ENCODE measurements at regions not wholly inside any gene's neighbourhood (a gene's known extent, or its start where the extent isn't known, plus 50 kb on each side); places are given as distances from the start of the nearest gene placed in this dataset.

DNA sequence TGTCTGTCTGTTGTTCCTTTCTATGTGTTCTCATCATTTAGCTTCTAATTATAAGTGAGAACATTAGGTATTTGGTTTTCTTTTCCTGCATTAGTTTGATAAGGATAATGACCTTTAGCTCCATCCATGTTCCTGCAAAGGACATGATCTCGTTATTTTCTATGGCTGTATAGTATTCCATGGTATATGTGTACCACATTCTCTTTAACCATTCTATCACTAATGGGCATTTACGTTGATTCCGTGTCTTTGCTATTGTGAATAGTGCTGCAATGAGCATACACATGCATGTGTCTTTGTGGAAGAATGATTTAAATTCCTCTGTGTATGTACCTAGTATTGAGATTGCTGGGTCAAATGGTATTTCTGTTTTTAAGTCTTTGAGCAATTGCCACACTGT is 1799.7 kb downstream of the SLITRK5 start:
- Histone ChIP-seq H3K36me3 (ENCODE audit: control insufficient read depth in 2 of 2, insufficient read depth in 1 of 2, low read length in 2 of 2) (no peaks in the 10 kb centered on the region), H3K9me3 (ENCODE audit: control insufficient read depth, insufficient read depth, low read depth, low read length) (no peaks in the 10 kb centered on the region), H3K27ac (ENCODE audit: extremely low read depth, low read depth, low read length) (no peak overlapping the region), H3K4me3 (ENCODE audit: low read depth, low read length) (no peak overlapping the region), H3K4me1 (ENCODE audit: control insufficient read depth, insufficient read depth, low read length) (no peaks in the 10 kb centered on the region)
- no peak for TF ChIP-seq ZNF626 (tag by site-specific recombination; IDR thresholded peaks at IDR 0.05)
- no peak for TF ChIP-seq KLF9 (tag by site-specific recombination; IDR thresholded peaks at IDR 0.05; ENCODE audit: low read depth)
- ChIA-PET POLR2A (no interaction called here), CTCF (no interaction called here)

DNA sequence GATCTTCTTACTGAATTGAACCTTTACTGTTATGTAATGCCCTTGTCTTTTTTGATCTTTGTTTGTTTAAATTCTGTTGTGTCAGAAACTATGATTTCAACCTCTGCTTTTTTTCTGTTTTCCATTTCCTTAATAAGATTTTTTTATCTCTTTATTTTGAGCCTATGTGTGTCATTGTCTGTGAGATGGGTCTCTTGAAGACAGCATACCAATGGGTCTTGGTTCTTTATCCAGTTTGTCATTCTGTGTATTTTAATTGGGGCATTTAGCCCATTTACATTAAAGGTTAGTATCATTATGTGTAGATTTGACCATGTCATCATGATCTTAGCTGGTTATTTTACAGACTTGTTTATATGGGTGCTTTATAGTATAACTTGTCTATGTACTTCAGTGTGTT is 1803.3 kb downstream of the SLITRK5 start:
- ChIA-PET CTCF (no interaction called here), POLR2A (no interaction called here)
- no peak overlapping the region for H3K4me3 ChIP-seq (ENCODE audit: low read depth, low read length)
- no peaks in the 10 kb centered on the region for H3K9me3 ChIP-seq (ENCODE audit: control insufficient read depth, insufficient read depth, low read depth, low read length)
- TF ChIP-seq, protein P1, sequence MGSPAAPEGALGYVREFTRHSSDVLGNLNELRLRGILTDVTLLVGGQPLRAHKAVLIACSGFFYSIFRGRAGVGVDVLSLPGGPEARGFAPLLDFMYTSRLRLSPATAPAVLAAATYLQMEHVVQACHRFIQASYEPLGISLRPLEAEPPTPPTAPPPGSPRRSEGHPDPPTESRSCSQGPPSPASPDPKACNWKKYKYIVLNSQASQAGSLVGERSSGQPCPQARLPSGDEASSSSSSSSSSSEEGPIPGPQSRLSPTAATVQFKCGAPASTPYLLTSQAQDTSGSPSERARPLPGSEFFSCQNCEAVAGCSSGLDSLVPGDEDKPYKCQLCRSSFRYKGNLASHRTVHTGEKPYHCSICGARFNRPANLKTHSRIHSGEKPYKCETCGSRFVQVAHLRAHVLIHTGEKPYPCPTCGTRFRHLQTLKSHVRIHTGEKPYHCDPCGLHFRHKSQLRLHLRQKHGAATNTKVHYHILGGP (tag by site-specific recombination; IDR thresholded peaks at IDR 0.05): no peak
- no peak for TF ChIP-seq ZFP37 (tag by site-specific recombination; IDR thresholded peaks at IDR 0.05)
- TF ChIP-seq ZNF391 (tag by site-specific recombination; IDR thresholded peaks at IDR 0.05; ENCODE audit: borderline replicate concordance, low read depth): no peak
- peak; percentile 97 for TF ChIP-seq SETDB1 (IDR thresholded peaks at IDR 0.05; ENCODE audit: insufficient read length, low read length)
- TF ChIP-seq TRIM28 (IDR thresholded peaks at IDR 0.05; ENCODE audit: borderline replicate concordance, low read length): peak; percentile 68; the same call in 1 of the 2 replicates
- TF ChIP-seq, protein P2, sequence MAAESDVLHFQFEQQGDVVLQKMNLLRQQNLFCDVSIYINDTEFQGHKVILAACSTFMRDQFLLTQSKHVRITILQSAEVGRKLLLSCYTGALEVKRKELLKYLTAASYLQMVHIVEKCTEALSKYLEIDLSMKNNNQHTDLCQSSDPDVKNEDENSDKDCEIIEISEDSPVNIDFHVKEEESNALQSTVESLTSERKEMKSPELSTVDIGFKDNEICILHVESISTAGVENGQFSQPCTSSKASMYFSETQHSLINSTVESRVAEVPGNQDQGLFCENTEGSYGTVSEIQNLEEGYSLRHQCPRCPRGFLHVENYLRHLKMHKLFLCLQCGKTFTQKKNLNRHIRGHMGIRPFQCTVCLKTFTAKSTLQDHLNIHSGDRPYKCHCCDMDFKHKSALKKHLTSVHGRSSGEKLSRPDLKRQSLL (tag by site-specific recombination; IDR thresholded peaks at IDR 0.05): no peak
- no peak for TF ChIP-seq HOXD13 (CRISPR knock-in tag; IDR thresholded peaks at IDR 0.05; ENCODE audit: borderline replicate concordance)
- no peak for TF ChIP-seq FEZF1 (tag by site-specific recombination; IDR thresholded peaks at IDR 0.05)
- TF ChIP-seq, protein P3, sequence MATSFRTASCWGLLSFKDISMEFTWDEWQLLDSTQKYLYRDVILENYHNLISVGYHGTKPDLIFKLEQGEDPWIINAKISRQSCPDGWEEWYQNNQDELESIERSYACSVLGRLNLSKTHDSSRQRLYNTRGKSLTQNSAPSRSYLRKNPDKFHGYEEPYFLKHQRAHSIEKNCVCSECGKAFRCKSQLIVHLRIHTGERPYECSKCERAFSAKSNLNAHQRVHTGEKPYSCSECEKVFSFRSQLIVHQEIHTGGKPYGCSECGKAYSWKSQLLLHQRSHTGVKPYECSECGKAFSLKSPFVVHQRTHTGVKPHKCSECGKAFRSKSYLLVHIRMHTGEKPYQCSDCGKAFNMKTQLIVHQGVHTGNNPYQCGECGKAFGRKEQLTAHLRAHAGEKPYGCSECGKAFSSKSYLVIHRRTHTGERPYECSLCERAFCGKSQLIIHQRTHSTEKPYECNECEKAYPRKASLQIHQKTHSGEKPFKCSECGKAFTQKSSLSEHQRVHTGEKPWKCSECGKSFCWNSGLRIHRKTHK (tag by site-specific recombination; IDR thresholded peaks at IDR 0.05): no peak
- H3K36me3 ChIP-seq (ENCODE audit: control insufficient read depth in 2 of 2, insufficient read depth in 1 of 2, low read length in 2 of 2): no peaks in the 10 kb centered on the region
- H3K4me1 ChIP-seq (ENCODE audit: control insufficient read depth, insufficient read depth, low read length): no peaks in the 10 kb centered on the region
- no peak overlapping the region for H3K27ac ChIP-seq (ENCODE audit: extremely low read depth, low read depth, low read length)

DNA sequence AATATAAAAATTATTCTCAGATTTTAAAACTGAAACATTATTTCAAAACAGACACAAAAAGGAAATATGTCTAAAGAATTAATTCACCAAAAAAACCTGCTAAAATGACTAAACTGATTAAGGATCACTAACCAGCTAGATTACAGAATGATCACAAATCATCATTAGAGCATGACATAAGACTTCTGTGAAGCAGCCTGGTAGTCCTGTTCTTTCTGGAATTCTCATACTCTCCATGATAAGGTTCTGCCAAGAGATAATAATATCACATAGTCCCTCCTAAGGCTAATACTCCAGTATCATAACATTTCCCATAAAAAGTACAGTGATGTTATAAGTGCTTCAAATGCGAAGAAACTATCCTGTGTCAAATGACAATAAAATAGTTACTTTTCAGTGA is 1814.9 kb downstream of the SLITRK5 start:
- no peak overlapping the region for H3K27ac ChIP-seq (ENCODE audit: extremely low read depth, low read depth, low read length)
- H3K36me3 ChIP-seq (ENCODE audit: control insufficient read depth in 2 of 2, insufficient read depth in 1 of 2, low read length in 2 of 2): no peaks in the 10 kb centered on the region
- no peaks in the 10 kb centered on the region for H3K9me3 ChIP-seq (ENCODE audit: control insufficient read depth, insufficient read depth, low read depth, low read length)
- H3K4me1 ChIP-seq (ENCODE audit: control insufficient read depth, insufficient read depth, low read length): no peaks in the 10 kb centered on the region
- ChIA-PET CTCF (interaction anchor here (0.6 kb wide), 1 partner anchor 683 kb away, joined by 3 read pairs; no protein-coding TSS in a partner anchor), POLR2A (no interaction called here)
- TF ChIP-seq ZNF843 (tag by site-specific recombination; IDR thresholded peaks at IDR 0.05) (no peak), ZNF548 (tag by site-specific recombination; IDR thresholded peaks at IDR 0.05) (no peak), ZNF214 (tag by site-specific recombination; IDR thresholded peaks at IDR 0.05; ENCODE audit: borderline replicate concordance) (no peak), ZBTB48 (tag by site-specific recombination; IDR thresholded peaks at IDR 0.05) (no peak), ZNF76 (tag by site-specific recombination; IDR thresholded peaks at IDR 0.05; ENCODE audit: borderline replicate concordance, low read depth) (no peak), ZNF830 (tag by site-specific recombination; IDR thresholded peaks at IDR 0.05; ENCODE audit: low read depth) (no peak), ZNF184 (tag by site-specific recombination; IDR thresholded peaks at IDR 0.05) (no peak)
- TF ChIP-seq, protein P4, sequence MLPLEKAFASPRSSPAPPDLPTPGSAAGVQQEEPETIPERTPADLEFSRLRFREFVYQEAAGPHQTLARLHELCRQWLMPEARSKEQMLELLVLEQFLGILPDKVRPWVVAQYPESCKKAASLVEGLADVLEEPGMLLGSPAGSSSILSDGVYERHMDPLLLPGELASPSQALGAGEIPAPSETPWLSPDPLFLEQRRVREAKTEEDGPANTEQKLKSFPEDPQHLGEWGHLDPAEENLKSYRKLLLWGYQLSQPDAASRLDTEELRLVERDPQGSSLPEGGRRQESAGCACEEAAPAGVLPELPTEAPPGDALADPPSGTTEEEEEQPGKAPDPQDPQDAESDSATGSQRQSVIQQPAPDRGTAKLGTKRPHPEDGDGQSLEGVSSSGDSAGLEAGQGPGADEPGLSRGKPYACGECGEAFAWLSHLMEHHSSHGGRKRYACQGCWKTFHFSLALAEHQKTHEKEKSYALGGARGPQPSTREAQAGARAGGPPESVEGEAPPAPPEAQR (tag by site-specific recombination; IDR thresholded peaks at IDR 0.05): no peak
- TF ChIP-seq, protein P5, sequence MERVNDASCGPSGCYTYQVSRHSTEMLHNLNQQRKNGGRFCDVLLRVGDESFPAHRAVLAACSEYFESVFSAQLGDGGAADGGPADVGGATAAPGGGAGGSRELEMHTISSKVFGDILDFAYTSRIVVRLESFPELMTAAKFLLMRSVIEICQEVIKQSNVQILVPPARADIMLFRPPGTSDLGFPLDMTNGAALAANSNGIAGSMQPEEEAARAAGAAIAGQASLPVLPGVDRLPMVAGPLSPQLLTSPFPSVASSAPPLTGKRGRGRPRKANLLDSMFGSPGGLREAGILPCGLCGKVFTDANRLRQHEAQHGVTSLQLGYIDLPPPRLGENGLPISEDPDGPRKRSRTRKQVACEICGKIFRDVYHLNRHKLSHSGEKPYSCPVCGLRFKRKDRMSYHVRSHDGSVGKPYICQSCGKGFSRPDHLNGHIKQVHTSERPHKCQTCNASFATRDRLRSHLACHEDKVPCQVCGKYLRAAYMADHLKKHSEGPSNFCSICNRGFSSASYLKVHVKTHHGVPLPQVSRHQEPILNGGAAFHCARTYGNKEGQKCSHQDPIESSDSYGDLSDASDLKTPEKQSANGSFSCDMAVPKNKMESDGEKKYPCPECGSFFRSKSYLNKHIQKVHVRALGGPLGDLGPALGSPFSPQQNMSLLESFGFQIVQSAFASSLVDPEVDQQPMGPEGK (tag by site-specific recombination; IDR thresholded peaks at IDR 0.05): no peak
- TF ChIP-seq, protein P6, sequence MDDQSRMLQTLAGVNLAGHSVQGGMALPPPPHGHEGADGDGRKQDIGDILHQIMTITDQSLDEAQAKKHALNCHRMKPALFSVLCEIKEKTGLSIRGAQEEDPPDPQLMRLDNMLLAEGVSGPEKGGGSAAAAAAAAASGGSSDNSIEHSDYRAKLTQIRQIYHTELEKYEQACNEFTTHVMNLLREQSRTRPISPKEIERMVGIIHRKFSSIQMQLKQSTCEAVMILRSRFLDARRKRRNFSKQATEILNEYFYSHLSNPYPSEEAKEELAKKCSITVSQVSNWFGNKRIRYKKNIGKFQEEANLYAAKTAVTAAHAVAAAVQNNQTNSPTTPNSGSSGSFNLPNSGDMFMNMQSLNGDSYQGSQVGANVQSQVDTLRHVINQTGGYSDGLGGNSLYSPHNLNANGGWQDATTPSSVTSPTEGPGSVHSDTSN (CRISPR knock-in tag; IDR thresholded peaks at IDR 0.05): no peak
- no peak overlapping the region for H3K4me3 ChIP-seq (ENCODE audit: low read depth, low read length)

All from HEK293 (cell line).